Pulmonary artery endothelial cell (primary cell): ENCODE measurements at regions not wholly inside any gene's neighbourhood (a gene's known extent, or its start where the extent isn't known, plus 50 kb on each side); places are given as distances from the start of the nearest gene placed in this dataset.
"Not testable (repeated sequence)": the region's sequence is repeated elsewhere in the genome, so short reads cannot be mapped to it uniquely, and the experiment has no call there.

Source experiments
- DNase-seq: peaks from one replicate; pipeline ENCODE4 v3.0.0-alpha.2; 2011; ENCODE audit warnings: low read depth, low spot score

DNA sequence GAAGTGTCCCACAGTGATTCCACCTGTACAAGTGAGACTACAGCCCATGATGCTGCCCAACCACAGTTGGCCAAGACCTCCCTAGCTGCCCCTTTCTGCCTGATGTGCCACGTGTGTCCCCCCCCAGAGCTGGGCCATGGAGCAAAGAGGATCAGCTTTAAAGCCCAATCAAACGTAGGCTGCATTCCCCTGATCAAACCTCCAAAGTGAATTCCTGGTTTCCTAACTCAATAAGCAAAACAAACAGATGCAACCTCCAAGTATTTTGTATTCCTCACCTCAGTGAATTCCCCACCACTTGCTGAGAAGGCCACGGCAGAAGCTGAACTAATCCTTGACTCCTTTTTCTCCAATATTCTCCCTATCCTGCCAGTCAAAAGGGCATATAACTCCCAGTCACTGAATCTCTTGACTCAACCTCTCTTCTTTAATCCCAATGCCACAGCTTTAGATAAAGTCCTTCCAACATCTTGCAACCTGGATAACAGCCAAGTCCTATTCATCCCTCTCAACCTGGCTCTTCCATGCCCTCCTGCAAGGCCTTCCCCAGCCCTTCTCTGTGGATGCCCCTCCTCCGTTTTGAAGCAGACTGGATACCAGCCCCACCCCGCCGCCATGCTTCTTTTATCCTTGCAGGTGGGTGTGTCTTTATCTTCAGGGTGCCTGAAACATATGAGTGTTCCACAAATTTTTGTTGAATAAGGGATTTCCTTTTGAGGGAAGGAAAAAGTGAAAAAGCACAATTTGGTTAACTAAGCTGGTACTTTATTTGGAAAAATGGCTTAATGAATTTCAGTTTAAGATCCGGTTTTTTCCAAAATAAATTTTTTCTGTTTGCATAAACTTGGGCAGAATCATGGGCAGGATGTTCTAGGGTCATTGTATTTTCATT, 285.2 kb upstream of the MKLN1 start:
- DNase-seq, result no peak

GRCh38 chr7:131045526-131045925, 282.1 kb upstream of the MKLN1 start:
- DNase-seq, result no peak

DNA sequence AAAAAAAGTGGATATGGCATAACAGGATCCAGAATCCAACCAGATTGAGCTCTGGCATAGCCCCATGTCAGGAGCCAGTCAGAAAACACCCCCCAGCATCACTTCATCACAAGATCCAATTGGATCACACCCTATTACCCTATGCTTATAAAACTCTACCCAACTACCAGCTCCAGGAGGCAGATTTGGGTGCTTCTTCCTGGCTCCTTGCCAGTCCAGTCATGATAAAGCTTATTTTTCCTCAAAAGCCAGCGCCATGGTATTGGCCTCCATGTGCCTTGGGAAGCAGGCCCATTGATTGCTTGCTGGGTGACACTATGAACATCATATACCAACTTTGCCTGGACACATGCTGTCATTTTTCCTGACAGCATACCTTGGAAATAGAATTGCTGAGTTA, 281.4 kb upstream of the MKLN1 start:
- no peak for DNase-seq

DNA sequence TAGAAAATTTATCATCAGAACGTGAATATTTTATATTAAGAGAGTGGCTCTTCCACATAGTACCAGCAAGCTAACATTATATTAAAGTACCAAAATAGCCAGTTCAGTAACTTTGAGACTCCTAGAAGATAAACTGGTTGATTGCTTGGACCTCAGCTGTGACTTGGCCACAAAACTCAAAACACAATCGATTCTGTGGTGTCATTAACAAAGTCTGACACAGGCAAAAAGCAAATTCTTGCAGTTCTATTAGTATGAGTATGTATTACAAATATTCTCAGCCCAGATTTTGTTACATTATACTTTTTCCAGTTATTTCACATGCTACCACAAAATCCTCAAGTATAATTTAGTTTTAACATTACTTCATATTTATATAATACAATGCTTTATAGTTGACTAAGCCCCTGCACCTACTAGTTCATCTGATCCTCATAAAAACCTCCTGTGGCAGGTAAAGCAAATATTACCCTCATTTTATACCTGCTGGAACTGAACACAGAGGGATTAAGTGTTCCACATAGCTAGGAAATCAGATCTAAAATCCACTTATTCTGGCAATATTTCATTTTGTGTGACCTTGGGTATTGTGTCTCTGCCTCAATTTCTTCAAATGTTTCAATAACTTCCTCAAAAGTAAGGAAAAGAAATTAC, 279.9 kb upstream of the MKLN1 start:
- DNase-seq, result no peak

- no peak for DNase-seq
Measured at GRCh38 chr7:131051304-131051703, 276.4 kb upstream of the MKLN1 start.

- DNase-seq, result no peak
Measured at GRCh38 chr7:131052285-131052904, 275.3 kb upstream of the MKLN1 start.

GRCh38 chr7:131056007-131056406, 271.7 kb upstream of the MKLN1 start:
- no peak for DNase-seq

- DNase-seq, result peak; percentile 82
Measured at GRCh38 chr7:131057015-131057793, 270.5 kb upstream of the MKLN1 start.

DNA sequence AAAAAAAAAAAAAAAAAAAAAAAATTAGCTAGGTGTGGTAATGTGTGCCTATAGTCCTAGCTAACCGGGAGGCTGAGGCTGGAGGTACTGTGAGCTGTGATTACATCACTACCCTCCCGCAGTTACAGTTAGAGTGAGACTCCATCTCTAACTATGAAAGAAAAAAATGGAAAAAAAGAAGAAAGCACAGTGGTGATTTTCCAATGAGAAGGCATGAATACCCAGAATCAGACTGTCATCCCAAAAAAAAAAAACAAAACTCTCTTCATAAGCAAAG, 269.9 kb upstream of the MKLN1 start:
- no peak for DNase-seq

DNA sequence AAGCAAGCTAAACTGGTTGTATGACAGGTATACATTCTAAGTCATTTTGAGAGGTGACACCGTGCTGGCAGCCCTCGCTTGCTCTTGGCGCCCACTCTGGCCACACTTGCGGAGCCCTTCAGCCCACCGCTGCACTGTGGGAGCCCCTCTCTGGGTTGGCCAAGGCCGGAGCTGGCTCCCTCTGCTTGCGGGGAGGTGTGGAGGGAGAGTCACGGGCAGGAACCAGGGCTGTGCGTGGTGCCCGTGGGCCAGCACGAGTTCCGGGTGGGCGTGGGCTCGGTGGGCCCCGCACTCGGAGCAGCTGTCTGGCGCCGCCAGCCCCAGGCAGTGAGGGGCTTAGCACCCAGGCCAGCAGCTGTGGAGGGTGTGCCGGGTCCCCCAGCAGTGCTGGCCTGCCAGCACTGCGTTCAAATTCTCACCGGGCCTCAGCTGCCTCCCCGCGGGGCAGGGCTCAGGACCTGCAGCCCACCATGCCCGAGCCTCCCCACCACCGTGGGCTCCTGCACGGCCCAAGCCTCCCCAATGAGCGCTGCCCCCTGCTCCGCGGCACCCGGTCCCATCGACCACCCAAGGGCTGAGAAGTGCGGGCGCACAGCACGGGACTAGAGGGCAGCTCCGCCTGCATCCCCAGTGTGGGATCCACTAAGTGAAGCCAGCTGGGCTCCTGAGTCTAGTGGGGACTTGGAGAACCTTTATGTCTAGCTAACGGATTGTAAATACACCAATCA, 269.0 kb upstream of the MKLN1 start:
- DNase-seq, result not testable (repeated sequence)

- not testable (repeated sequence) for DNase-seq
Measured at GRCh38 chr7:131059401-131059800, 268.3 kb upstream of the MKLN1 start.

DNA sequence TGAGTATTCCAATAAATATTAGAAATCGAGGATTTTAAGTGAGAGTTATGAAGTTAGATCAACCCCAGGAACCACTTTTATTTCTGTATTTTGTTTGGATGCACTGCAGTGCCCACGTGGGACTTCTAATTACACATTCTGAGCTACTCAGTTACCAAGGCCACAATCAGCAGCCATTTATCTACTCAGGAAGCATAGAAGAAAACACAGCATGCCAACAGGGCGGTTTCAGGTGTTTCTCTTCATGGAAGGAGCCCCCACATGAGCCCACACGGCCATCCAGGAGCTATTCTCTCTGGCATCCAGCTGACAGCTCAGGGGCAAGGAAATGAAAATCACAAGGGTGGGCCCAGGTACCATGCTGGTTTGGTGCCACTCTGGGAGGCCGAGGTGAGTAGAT, 266.5 kb upstream of the MKLN1 start:
- no peak for DNase-seq

DNA sequence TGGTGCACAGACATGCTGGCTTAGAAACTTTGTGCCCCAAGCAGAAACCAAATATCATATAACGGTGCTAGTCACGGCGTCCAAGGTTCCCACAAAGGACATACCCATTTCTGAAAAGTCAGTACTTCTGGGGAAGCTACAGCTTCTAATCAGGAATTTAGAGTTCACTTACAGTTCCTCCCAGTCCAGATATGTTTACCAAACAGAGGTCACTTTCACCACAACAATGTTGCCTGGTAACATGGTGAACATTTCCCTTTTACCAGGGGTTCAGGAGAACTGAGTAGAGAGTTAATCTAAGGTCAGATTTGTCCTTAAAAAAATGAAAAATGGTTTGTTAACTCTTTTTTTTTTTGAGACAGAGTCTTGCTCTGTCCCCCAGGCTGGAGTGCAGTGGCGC, 265.9 kb upstream of the MKLN1 start:
- DNase-seq, result no peak

- no peak for DNase-seq
Measured at GRCh38 chr7:131066635-131067034, 261.0 kb upstream of the MKLN1 start.

DNA sequence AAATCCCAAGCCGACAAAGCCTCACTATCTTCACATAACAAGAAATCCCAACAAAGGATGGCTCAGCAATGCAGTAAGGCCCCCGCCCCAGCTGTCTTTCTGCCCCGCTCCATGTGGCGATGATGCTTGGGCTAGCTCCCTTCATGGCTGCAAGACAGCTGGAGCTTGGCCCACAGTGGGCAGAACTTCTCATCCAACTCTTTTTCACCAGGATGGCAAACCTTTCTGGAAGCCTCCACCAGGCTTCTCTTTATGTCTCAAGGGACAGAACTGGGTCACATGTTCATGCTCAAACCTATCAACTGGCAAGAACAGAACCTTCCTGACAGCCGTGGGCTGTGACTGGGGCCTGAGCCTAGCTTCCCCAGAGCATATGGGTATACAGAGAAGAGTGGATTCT, 260.5 kb upstream of the MKLN1 start:
- no peak for DNase-seq

- no peak for DNase-seq
Measured at GRCh38 chr7:131068604-131069021, 259.1 kb upstream of the MKLN1 start.

DNA sequence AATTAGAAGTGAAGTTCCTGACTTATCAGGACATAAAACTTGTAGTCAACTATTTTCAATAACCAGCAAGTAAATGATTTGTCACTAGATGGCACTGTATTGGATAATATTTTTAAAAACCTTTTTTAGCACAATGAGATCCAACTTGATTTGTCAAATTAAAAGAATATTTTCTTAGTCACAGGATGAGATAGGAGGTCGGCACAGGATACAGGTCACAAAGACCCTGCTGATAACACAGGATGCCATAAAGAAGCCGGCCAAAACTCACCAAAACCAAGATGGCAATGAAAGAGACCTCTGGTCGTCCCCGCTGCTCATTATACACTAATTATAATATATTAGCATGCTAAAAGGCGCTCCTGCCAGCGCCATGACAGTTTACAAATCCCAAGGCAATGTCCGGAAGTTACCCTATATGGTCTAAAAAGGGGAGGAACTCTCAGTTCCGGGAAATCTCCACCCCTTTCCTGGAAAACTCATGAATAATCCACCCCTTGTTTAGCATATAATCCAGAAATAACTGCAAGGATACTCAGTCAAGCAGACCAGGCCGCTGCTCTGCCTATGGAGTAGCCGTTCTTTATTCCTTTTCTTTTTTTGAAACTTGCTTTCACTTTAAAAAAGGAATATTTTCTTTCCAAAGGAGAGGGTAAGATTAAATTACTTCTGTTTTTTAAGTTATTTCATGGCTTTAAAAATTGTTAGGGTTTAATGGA, 255.7 kb upstream of the MKLN1 start:
- DNase-seq, result peak; percentile 84

GRCh38 chr7:131072505-131073091, 255.1 kb upstream of the MKLN1 start:
- no peak for DNase-seq

- DNase-seq, result no peak
Measured at GRCh38 chr7:131074043-131074442, 253.6 kb upstream of the MKLN1 start.

- no peak for DNase-seq
Measured at GRCh38 chr7:131074585-131074984, 253.1 kb upstream of the MKLN1 start.
